ENCODE measurements at regions not wholly inside any gene's neighbourhood (a gene's known extent, or its start where the extent isn't known, plus 50 kb on each side); places are given as distances from the start of the nearest gene placed in this dataset.

DNA sequence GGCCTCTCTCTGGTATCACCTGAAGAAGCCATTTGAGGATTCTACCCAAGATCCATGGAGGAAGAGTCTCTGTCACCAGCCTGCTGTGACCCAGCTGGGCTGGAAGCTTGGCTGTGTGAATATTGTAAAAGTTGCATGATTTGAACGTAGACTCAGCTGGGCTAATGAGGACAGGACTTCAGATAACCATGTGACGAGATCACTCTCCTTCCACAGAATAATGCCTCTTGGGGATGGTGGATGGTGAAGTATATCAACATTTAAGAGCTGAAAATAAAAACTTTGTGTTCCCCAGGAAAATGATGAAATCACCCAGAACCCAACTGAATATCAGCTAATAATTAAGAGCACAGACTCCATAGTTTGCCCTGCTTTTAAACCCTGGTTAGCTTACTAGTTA is 427.9 kb downstream of the CD83 start:
- intact Hi-C loops (cut with DNase I), result no loop called here
- DNase-seq (ENCODE audit: extremely low spot score in 2 of 2), result no peak
- no peaks in the 10 kb centered on the region for H3K27me3 ChIP-seq
- no peaks in the 10 kb centered on the region for H3K36me3 ChIP-seq
- no peak overlapping the region for H3K4me3 ChIP-seq
- H3K9me3 ChIP-seq, result no peaks in the 10 kb centered on the region
- no peak overlapping the region for H3K27ac ChIP-seq
- H3K4me1 ChIP-seq, result no peaks in the 10 kb centered on the region
- TF ChIP-seq POLR2A (IDR thresholded peaks at IDR 0.05), result no peak

DNA sequence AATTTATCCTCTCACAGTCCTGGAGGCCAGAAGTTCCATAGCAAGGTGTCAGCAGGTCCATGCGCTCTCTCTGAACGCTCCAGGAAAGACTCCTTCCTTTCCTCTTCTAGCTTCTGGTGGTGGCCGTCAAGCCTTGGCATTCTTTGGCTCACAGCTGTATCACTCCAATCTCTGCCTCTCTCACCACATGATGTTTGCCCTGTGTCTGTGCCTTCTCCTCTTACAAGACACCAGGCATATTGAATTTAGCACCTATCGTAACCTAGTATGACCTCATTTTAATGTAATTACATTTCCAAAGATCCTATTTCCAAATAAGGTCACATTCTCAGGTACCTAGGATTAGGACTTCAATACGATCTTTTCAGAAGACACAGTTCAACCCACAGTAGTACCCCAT is 428.5 kb downstream of the CD83 start:
- H3K36me3 ChIP-seq, result no peaks in the 10 kb centered on the region
- no peaks in the 10 kb centered on the region for H3K4me1 ChIP-seq
- intact Hi-C loops (cut with DNase I), result no loop called here
- H3K27ac ChIP-seq, result no peak overlapping the region
- no peaks in the 10 kb centered on the region for H3K9me3 ChIP-seq
- no peaks in the 10 kb centered on the region for H3K27me3 ChIP-seq
- H3K4me3 ChIP-seq, result no peak overlapping the region
- no peak for DNase-seq (ENCODE audit: extremely low spot score in 2 of 2)
- TF ChIP-seq POLR2A (IDR thresholded peaks at IDR 0.05) (no peak), POLR2AphosphoS5 (IDR thresholded peaks at IDR 0.05; ENCODE audit: insufficient read depth in 1 of 2, low read depth in 1 of 2) (no peak), CTCF (IDR thresholded peaks at IDR 0.05) (no peak)

GRCh38 chr6:14547284-14547998 is 429.9 kb downstream of the CD83 start:
- no peaks in the 10 kb centered on the region for H3K4me1 ChIP-seq
- no peak overlapping the region for H3K27ac ChIP-seq
- no peaks in the 10 kb centered on the region for H3K27me3 ChIP-seq
- DNase-seq (ENCODE audit: extremely low spot score in 2 of 2), result no peak
- TF ChIP-seq CTCF (IDR thresholded peaks at IDR 0.05) (no peak), POLR2AphosphoS5 (IDR thresholded peaks at IDR 0.05; ENCODE audit: insufficient read depth in 1 of 2, low read depth in 1 of 2) (no peak), POLR2A (IDR thresholded peaks at IDR 0.05) (no peak)
- H3K4me3 ChIP-seq, result no peak overlapping the region
- no peaks in the 10 kb centered on the region for H3K36me3 ChIP-seq
- intact Hi-C loops (cut with DNase I), result no loop called here
- H3K9me3 ChIP-seq, result no peaks in the 10 kb centered on the region

- TF ChIP-seq POLR2AphosphoS5 (IDR thresholded peaks at IDR 0.05; ENCODE audit: insufficient read depth in 1 of 2, low read depth in 1 of 2), result no peak
- no peak for TF ChIP-seq POLR2A (IDR thresholded peaks at IDR 0.05)
- no peak for TF ChIP-seq CTCF (IDR thresholded peaks at IDR 0.05)
- intact Hi-C loops (cut with DNase I), result no loop called here
- Histone ChIP-seq H3K27me3 (no peaks in the 10 kb centered on the region), H3K36me3 (no peaks in the 10 kb centered on the region), H3K4me1 (no peaks in the 10 kb centered on the region), H3K4me3 (no peak overlapping the region), H3K9me3 (no peaks in the 10 kb centered on the region), H3K27ac (no peak overlapping the region)
- no peak for DNase-seq (ENCODE audit: extremely low spot score in 2 of 2)
Measured at GRCh38 chr6:14549304-14549770, 431.8 kb downstream of the CD83 start.

GRCh38 chr6:14549871-14550270 is 432.3 kb downstream of the CD83 start:
- intact Hi-C loops (cut with DNase I), result no loop called here
- no peaks in the 10 kb centered on the region for H3K4me1 ChIP-seq
- no peaks in the 10 kb centered on the region for H3K9me3 ChIP-seq
- no peak overlapping the region for H3K4me3 ChIP-seq
- H3K27me3 ChIP-seq, result no peaks in the 10 kb centered on the region
- DNase-seq (ENCODE audit: extremely low spot score in 2 of 2), result no peak
- H3K36me3 ChIP-seq, result no peaks in the 10 kb centered on the region
- H3K27ac ChIP-seq, result no peak overlapping the region
- TF ChIP-seq POLR2AphosphoS5 (IDR thresholded peaks at IDR 0.05; ENCODE audit: insufficient read depth in 1 of 2, low read depth in 1 of 2) (no peak), CTCF (IDR thresholded peaks at IDR 0.05) (no peak)
